HEK293 (cell line): ENCODE measurements at regions not wholly inside any gene's neighbourhood (a gene's known extent, or its start where the extent isn't known, plus 50 kb on each side); places are given as distances from the start of the nearest gene placed in this dataset.

ENCODE experiments used
- HOXD13 ChIP-seq: sonication (generic); formaldehyde crosslinking; IDR thresholded peaks from 2 replicates; pipeline ENCODE4 v1.8.0; 2022; ENCODE audit warnings: missing genetic modification reagents, borderline replicate concordance
- KLF16 ChIP-seq: fragments of 450-650 bp; formaldehyde crosslinking; IDR thresholded peaks from 2 replicates; pipeline ENCODE4 v1.5.1; 2017; ENCODE audit warnings: missing biosample characterization, missing genetic modification characterization
- ZBTB7A ChIP-seq: fragments of 450-650 bp; formaldehyde crosslinking; IDR thresholded peaks from 2 replicates; pipeline ENCODE4 v1.5.1; 2016; ENCODE audit warnings: low read depth, missing biosample characterization, missing genetic modification characterization
- TF ChIP-seq, protein P1 (sequence below): fragments of 450-650 bp; formaldehyde crosslinking; IDR thresholded peaks from 2 replicates; pipeline ENCODE4 v1.5.1; 2016; ENCODE audit warnings: missing biosample characterization, missing genetic modification characterization
- TF ChIP-seq, protein P2 (sequence below): fragments of 450-650 bp; formaldehyde crosslinking; IDR thresholded peaks from 2 replicates; pipeline ENCODE4 v1.5.1; 2016; ENCODE audit warnings: missing biosample characterization, missing genetic modification characterization, borderline replicate concordance

DNA sequence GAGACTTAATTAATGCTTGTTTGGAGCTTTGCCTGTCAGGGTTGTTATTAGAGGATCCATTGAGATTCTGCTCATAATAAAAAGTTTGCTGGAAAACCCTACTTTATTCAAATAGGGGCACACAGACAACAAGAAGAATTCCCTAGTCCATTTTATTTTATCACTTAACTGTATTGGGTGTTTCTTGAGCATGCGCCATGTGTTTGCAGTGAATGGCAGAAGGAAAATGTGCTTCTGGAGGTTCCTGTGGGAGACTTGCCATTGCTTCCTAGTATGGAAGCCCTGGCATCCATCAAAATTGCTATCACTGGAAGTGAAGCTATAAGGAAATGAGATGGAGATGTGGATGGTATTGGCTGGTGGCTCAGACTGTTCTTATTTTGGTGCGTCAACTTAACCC, 106.6 kb upstream of the GALNT18 start:
- TF ChIP-seq KLF16, result no peak
- TF ChIP-seq, protein P1, sequence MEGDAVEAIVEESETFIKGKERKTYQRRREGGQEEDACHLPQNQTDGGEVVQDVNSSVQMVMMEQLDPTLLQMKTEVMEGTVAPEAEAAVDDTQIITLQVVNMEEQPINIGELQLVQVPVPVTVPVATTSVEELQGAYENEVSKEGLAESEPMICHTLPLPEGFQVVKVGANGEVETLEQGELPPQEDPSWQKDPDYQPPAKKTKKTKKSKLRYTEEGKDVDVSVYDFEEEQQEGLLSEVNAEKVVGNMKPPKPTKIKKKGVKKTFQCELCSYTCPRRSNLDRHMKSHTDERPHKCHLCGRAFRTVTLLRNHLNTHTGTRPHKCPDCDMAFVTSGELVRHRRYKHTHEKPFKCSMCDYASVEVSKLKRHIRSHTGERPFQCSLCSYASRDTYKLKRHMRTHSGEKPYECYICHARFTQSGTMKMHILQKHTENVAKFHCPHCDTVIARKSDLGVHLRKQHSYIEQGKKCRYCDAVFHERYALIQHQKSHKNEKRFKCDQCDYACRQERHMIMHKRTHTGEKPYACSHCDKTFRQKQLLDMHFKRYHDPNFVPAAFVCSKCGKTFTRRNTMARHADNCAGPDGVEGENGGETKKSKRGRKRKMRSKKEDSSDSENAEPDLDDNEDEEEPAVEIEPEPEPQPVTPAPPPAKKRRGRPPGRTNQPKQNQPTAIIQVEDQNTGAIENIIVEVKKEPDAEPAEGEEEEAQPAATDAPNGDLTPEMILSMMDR (tag by site-specific recombination), result no peak
- TF ChIP-seq, protein P2, sequence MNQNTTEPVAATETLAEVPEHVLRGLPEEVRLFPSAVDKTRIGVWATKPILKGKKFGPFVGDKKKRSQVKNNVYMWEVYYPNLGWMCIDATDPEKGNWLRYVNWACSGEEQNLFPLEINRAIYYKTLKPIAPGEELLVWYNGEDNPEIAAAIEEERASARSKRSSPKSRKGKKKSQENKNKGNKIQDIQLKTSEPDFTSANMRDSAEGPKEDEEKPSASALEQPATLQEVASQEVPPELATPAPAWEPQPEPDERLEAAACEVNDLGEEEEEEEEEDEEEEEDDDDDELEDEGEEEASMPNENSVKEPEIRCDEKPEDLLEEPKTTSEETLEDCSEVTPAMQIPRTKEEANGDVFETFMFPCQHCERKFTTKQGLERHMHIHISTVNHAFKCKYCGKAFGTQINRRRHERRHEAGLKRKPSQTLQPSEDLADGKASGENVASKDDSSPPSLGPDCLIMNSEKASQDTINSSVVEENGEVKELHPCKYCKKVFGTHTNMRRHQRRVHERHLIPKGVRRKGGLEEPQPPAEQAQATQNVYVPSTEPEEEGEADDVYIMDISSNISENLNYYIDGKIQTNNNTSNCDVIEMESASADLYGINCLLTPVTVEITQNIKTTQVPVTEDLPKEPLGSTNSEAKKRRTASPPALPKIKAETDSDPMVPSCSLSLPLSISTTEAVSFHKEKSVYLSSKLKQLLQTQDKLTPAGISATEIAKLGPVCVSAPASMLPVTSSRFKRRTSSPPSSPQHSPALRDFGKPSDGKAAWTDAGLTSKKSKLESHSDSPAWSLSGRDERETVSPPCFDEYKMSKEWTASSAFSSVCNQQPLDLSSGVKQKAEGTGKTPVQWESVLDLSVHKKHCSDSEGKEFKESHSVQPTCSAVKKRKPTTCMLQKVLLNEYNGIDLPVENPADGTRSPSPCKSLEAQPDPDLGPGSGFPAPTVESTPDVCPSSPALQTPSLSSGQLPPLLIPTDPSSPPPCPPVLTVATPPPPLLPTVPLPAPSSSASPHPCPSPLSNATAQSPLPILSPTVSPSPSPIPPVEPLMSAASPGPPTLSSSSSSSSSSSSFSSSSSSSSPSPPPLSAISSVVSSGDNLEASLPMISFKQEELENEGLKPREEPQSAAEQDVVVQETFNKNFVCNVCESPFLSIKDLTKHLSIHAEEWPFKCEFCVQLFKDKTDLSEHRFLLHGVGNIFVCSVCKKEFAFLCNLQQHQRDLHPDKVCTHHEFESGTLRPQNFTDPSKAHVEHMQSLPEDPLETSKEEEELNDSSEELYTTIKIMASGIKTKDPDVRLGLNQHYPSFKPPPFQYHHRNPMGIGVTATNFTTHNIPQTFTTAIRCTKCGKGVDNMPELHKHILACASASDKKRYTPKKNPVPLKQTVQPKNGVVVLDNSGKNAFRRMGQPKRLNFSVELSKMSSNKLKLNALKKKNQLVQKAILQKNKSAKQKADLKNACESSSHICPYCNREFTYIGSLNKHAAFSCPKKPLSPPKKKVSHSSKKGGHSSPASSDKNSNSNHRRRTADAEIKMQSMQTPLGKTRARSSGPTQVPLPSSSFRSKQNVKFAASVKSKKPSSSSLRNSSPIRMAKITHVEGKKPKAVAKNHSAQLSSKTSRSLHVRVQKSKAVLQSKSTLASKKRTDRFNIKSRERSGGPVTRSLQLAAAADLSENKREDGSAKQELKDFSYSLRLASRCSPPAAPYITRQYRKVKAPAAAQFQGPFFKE (tag by site-specific recombination), result no peak
- TF ChIP-seq HOXD13 (CRISPR knock-in tag), result no peak
- no peak for TF ChIP-seq ZBTB7A (tag by site-specific recombination)
